ENCODE measurements at regions not wholly inside any gene's neighbourhood (a gene's known extent, or its start where the extent isn't known, plus 50 kb on each side); places are given as distances from the start of the nearest gene placed in this dataset.

- Histone ChIP-seq H3K4me3 (no peak overlapping the region), H3K27ac (no peak overlapping the region), H3K36me3 (replicated peaks; ENCODE audit: insufficient read depth, low read depth) (no peaks in the 10 kb centered on the region), H4K20me1 (ENCODE audit: insufficient read depth, poor library complexity, severe bottlenecking) (no peaks in the 10 kb centered on the region), H3K9me3 (ENCODE audit: low read depth) (no peaks in the 10 kb centered on the region), H3K4me1 (ENCODE audit: insufficient read depth) (peaks cover 3% of the 10 kb centered on the region), H3K27me3 (no peaks in the 10 kb centered on the region), H3K4me2 (no peak overlapping the region), H3K9me2 (replicated peaks; ENCODE audit: insufficient read depth) (no peaks in the 10 kb centered on the region), H3K79me2 (no peaks in the 10 kb centered on the region), H2AFZ (no peak overlapping the region)
- TF ChIP-seq CTCF (IDR thresholded peaks at IDR 0.05; ENCODE audit: poor library complexity) (no peak), EZH2phosphoT487 (IDR thresholded peaks at IDR 0.05; ENCODE audit: low read depth, severe bottlenecking, unreplicated experiment) (no peak), EZH2 (IDR thresholded peaks at IDR 0.05; ENCODE audit: borderline replicate concordance) (no peak)
- no peak for DNase-seq (ENCODE audit: low spot score)
- 78% methylated on average over 2 of the region's 2 CpGs for WGBS (ENCODE audit: low lambda C conversion rate, missing lambda C conversion rate)
Observed at GRCh38 chr2:150589681-150590080, 102.2 kb upstream of the RND3 start.

GRCh38 chr2:150588506-150588870, 101.0 kb upstream of the RND3 start:
- 93% methylated on average over 2 of the region's 2 CpGs for WGBS (ENCODE audit: low lambda C conversion rate, missing lambda C conversion rate)
- no peak overlapping the region for H3K4me3 ChIP-seq
- H3K27me3 ChIP-seq: no peaks in the 10 kb centered on the region
- H3K36me3 ChIP-seq (replicated peaks; ENCODE audit: insufficient read depth, low read depth): no peaks in the 10 kb centered on the region
- no peaks in the 10 kb centered on the region for H3K9me3 ChIP-seq (ENCODE audit: low read depth)
- H2AFZ ChIP-seq: no peak overlapping the region
- H3K27ac ChIP-seq: no peak overlapping the region
- no peak overlapping the region for H3K4me2 ChIP-seq
- H3K4me1 ChIP-seq (ENCODE audit: insufficient read depth): peaks cover 3% of the 10 kb centered on the region
- DNase-seq (ENCODE audit: low spot score): no peak
- no peaks in the 10 kb centered on the region for H3K79me2 ChIP-seq
- TF ChIP-seq EZH2 (IDR thresholded peaks at IDR 0.05; ENCODE audit: borderline replicate concordance) (no peak), EZH2phosphoT487 (IDR thresholded peaks at IDR 0.05; ENCODE audit: low read depth, severe bottlenecking, unreplicated experiment) (no peak), CTCF (IDR thresholded peaks at IDR 0.05; ENCODE audit: poor library complexity) (no peak)
- no peaks in the 10 kb centered on the region for H4K20me1 ChIP-seq (ENCODE audit: insufficient read depth, poor library complexity, severe bottlenecking)
- no peaks in the 10 kb centered on the region for H3K9me2 ChIP-seq (replicated peaks; ENCODE audit: insufficient read depth)

- Histone ChIP-seq H3K79me2 (no peaks in the 10 kb centered on the region), H2AFZ (no peak overlapping the region), H4K20me1 (ENCODE audit: insufficient read depth, poor library complexity, severe bottlenecking) (no peaks in the 10 kb centered on the region), H3K9me3 (ENCODE audit: low read depth) (no peaks in the 10 kb centered on the region), H3K9me2 (replicated peaks; ENCODE audit: insufficient read depth) (no peaks in the 10 kb centered on the region), H3K4me2 (peak overlapping the region; percentile 24), H3K36me3 (replicated peaks; ENCODE audit: insufficient read depth, low read depth) (no peaks in the 10 kb centered on the region), H3K27me3 (no peaks in the 10 kb centered on the region), H3K4me3 (no peak overlapping the region), H3K27ac (no peak overlapping the region), H3K4me1 (ENCODE audit: insufficient read depth) (peaks cover 3% of the 10 kb centered on the region)
- no peak for DNase-seq (ENCODE audit: low spot score)
- no peak for TF ChIP-seq EZH2phosphoT487 (IDR thresholded peaks at IDR 0.05; ENCODE audit: low read depth, severe bottlenecking, unreplicated experiment)
- TF ChIP-seq EZH2 (IDR thresholded peaks at IDR 0.05; ENCODE audit: borderline replicate concordance): no peak
- no peak for TF ChIP-seq CTCF (IDR thresholded peaks at IDR 0.05; ENCODE audit: poor library complexity)
- WGBS (ENCODE audit: low lambda C conversion rate, missing lambda C conversion rate): 49% methylated on average over 10 of the region's 10 CpGs
Observed at GRCh38 chr2:150587547-150588505, 100.4 kb upstream of the RND3 start.
